ENCODE measurements at regions not wholly inside any gene's neighbourhood (a gene's known extent, or its start where the extent isn't known, plus 50 kb on each side); places are given as distances from the start of the nearest gene placed in this dataset.
"Not testable (repeated sequence)": the region's sequence is repeated elsewhere in the genome, so short reads cannot be mapped to it uniquely, and the experiment has no call there.

- peak in 7 of 11 experiments; percentile 22 to 59 (median 42) for TF ChIP-seq CTCF (IDR thresholded peaks at IDR 0.05 in 8 of 11, conservative IDR thresholded peaks at IDR 0.05 in 3 of 11)
- not testable (repeated sequence) for TF ChIP-seq POLR2AphosphoS5, POLR2A (IDR thresholded peaks at IDR 0.05)
Measured at GRCh38 chr17:30693772-30694171, 130.7 kb downstream of the CRLF3 start.
